Astrocyte of the spinal cord (primary cell): ENCODE measurements at regions not wholly inside any gene's neighbourhood (a gene's known extent, or its start where the extent isn't known, plus 50 kb on each side); places are given as distances from the start of the nearest gene placed in this dataset.
"Not testable (repeated sequence)": the region's sequence is repeated elsewhere in the genome, so short reads cannot be mapped to it uniquely, and the experiment has no call there.

Source experiments
- DNase-seq: peaks from one replicate; pipeline ENCODE4 v3.0.0; 2011; ENCODE audit warnings: low read depth, low spot score
- H3K4me3 ChIP-seq: 2 replicates; pipeline ENCODE4 v1.5.1; 2011; ENCODE audit warnings: low read depth, mild to moderate bottlenecking, low read length, moderate library complexity
- CTCF ChIP-seq: IDR thresholded peaks from 2 replicates; pipeline ENCODE4 v1.5.1; 2012; ENCODE audit warnings: low read depth, mild to moderate bottlenecking, low read length, inconsistent platforms
- in situ Hi-C: cut with HindIII; loops from 2 replicates; pipeline ENCODE4 v1.10.0; 2017; ENCODE audit warnings: low sequenced_read_pairs

GRCh38 chr20:29325304-29325640, 1932.2 kb upstream of the DEFB115 start:
- H3K4me3 ChIP-seq, result no peak overlapping the region
- in situ Hi-C loops, result no loop called here
- no peak for TF ChIP-seq CTCF
- no peak for DNase-seq

- in situ Hi-C loops, DNase-seq, H3K4me3 ChIP-seq: not testable (repeated sequence)
Measured at GRCh38 chr20:29325781-29326180, 1931.7 kb upstream of the DEFB115 start.

GRCh38 chr20:29326376-29327070, 1930.9 kb upstream of the DEFB115 start:
- no peak for TF ChIP-seq CTCF
- H3K4me3 ChIP-seq, result no peak overlapping the region
- DNase-seq, result no peak
- in situ Hi-C loops, result no loop called here

GRCh38 chr20:29327600-29328420, 1929.7 kb upstream of the DEFB115 start:
- in situ Hi-C loops, DNase-seq, H3K4me3 ChIP-seq: not testable (repeated sequence)

- H3K4me3 ChIP-seq, DNase-seq, in situ Hi-C loops: not testable (repeated sequence)
Measured at GRCh38 chr20:29330429-29331115, 1926.9 kb upstream of the DEFB115 start.

GRCh38 chr20:29349836-29350235, 1907.6 kb upstream of the DEFB115 start:
- TF ChIP-seq CTCF, result no peak
- no peak overlapping the region for H3K4me3 ChIP-seq
- in situ Hi-C loops, result no loop called here

GRCh38 chr20:29375937-29376336, 1881.5 kb upstream of the DEFB115 start:
- H3K4me3 ChIP-seq, in situ Hi-C loops, DNase-seq: not testable (repeated sequence)

More at GRCh38 chr20:29349836-29350235, 1907.6 kb upstream of the DEFB115 start:
- no peak for DNase-seq

GRCh38 chr20:29392853-29393252, 1864.6 kb upstream of the DEFB115 start:
- H3K4me3 ChIP-seq, in situ Hi-C loops, DNase-seq: not testable (repeated sequence)

GRCh38 chr20:29408034-29408695, 1849.3 kb upstream of the DEFB115 start:
- in situ Hi-C loops, result no loop called here
- DNase-seq, result no peak
- TF ChIP-seq CTCF, result no peak
- H3K4me3 ChIP-seq, result no peak overlapping the region

GRCh38 chr20:29408707-29409106, 1848.8 kb upstream of the DEFB115 start:
- in situ Hi-C loops, DNase-seq, H3K4me3 ChIP-seq: not testable (repeated sequence)

GRCh38 chr20:29409160-29409689, 1848.2 kb upstream of the DEFB115 start:
- H3K4me3 ChIP-seq, in situ Hi-C loops, DNase-seq: not testable (repeated sequence)
